ENCODE measurements at regions not wholly inside any gene's neighbourhood (a gene's known extent, or its start where the extent isn't known, plus 50 kb on each side); places are given as distances from the start of the nearest gene placed in this dataset.

GRCh38 chr6:104207635-104208034 lies 652.1 kb downstream of the HACE1 start:
- DNase-seq: no peak

- DNase-seq: no peak
These were observed 658.2 kb downstream of the HACE1 start for GRCh38 chr6:104201557-104201956.

- no peak for DNase-seq
These were observed 672.1 kb downstream of the HACE1 start for GRCh38 chr6:104187616-104188015.

GRCh38 chr6:104186831-104187230 lies 672.9 kb downstream of the HACE1 start:
- no peak for DNase-seq

- peak; percentile 11 for DNase-seq
These were observed 675.8 kb downstream of the HACE1 start for GRCh38 chr6:104183816-104184435.

- no peak for DNase-seq
These were observed 676.9 kb downstream of the HACE1 start for GRCh38 chr6:104182811-104183210.

- no peak for DNase-seq
These were observed 686.1 kb downstream of the HACE1 start for GRCh38 chr6:104173668-104174067.

GRCh38 chr6:104170401-104170800 lies 689.3 kb downstream of the HACE1 start:
- peak; percentile 45 for DNase-seq

- no peak for DNase-seq
These were observed 693.6 kb downstream of the HACE1 start for GRCh38 chr6:104166055-104166668.

GRCh38 chr6:104162036-104162669 lies 697.6 kb downstream of the HACE1 start:
- no peak for DNase-seq

GRCh38 chr6:104159045-104159618 lies 700.6 kb downstream of the HACE1 start:
- DNase-seq: no peak

- no peak for DNase-seq
These were observed 716.0 kb downstream of the HACE1 start for GRCh38 chr6:104143757-104144156.

- no peak for DNase-seq
These were observed 724.8 kb downstream of the HACE1 start for GRCh38 chr6:104134876-104135275.

- no peak for DNase-seq
These were observed 729.4 kb downstream of the HACE1 start for GRCh38 chr6:104130343-104130742.

- no peak for DNase-seq
These were observed 733.3 kb downstream of the HACE1 start for GRCh38 chr6:104126315-104127005.

- DNase-seq: no peak
These were observed 736.5 kb downstream of the HACE1 start for GRCh38 chr6:104123227-104123626.

GRCh38 chr6:104118274-104118673 lies 741.4 kb downstream of the HACE1 start:
- DNase-seq: no peak

- DNase-seq: no peak
These were observed 749.9 kb downstream of the HACE1 start for GRCh38 chr6:104109806-104110205.

GRCh38 chr6:104108634-104109033 lies 751.1 kb downstream of the HACE1 start:
- DNase-seq: no peak

- no peak for DNase-seq
These were observed 763.9 kb downstream of the HACE1 start for GRCh38 chr6:104095661-104096416.

GRCh38 chr6:104087765-104088164 lies 772.0 kb downstream of the HACE1 start:
- no peak for DNase-seq

- DNase-seq: no peak
These were observed 791.4 kb downstream of the HACE1 start for GRCh38 chr6:104068281-104068680.
